GM20000 (cell line): ENCODE measurements at regions not wholly inside any gene's neighbourhood (a gene's known extent, or its start where the extent isn't known, plus 50 kb on each side); places are given as distances from the start of the nearest gene placed in this dataset.

Experiments used
- DNase-seq: peaks from one replicate; pipeline ENCODE4 v3.0.0; 2012; ENCODE audit warnings: low spot score
- CTCF ChIP-seq: IDR thresholded peaks from 2 replicates; pipeline ENCODE4 v1.5.1; 2012; ENCODE audit warnings: mild to moderate bottlenecking, control low read depth; ENCODE audit errors: extremely low read depth, missing control alignments

DNA sequence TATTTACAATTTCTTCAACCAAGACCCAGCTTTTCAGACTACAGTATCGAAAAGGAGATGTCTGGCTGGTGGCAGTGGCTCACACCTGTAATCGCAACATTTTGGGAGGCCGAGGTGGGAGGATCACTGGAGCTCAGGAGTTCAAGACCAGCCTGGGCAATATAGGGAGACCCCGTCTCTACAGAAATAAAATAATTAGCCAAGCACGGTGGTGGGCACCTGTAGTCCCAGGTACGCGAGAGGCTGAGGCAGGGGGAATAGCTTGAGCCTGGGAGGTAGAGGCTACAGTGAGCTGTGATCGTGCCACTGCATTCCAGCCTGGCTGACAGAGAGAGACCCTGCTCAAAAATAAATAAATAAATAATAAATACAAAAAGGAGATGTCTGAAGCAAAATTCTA lies 530.5 kb downstream of the BCL11B start:
- no peak for TF ChIP-seq CTCF

GRCh38 chr14:98742001-98742400 lies 530.0 kb downstream of the BCL11B start:
- no peak for DNase-seq
- TF ChIP-seq CTCF = no peak

More for the DNA sequence above, 530.5 kb downstream of the BCL11B start:
- no peak for DNase-seq

DNA sequence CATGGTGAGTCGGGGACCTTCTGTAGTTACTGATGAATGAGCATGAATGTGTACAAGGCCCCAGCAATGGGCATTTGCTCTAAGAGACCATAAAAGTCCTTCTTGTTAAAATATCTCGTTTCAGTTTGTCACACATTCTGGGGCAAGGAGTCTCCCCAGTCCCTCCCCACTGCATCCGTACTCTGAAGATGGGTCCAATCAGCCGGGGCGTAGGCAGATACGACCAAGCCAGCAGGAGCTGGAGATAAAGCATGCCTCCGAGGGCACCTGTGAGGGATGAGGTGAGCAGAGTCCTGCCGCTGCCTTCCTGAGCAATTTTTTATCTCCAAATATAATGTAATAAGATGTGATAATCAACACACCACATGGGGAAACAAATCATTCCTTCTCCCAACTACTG lies 528.5 kb downstream of the BCL11B start:
- TF ChIP-seq CTCF = no peak
- DNase-seq = no peak

DNA sequence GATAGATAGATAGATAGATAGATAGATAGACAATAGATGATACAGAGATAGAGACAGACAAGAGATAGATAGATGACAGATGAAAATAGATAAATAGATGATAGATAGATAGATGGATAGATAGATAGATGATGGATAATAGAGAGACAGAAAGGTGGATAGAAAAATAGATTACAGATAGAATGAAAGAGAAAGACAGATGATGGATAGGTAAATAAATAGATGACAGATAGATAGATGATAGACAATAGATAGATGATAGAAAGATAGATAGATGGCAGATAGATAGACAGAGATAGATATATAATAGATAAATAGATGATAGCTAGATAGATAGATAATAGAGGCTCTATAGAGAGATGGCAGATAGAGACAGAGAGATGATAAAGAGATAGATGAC lies 523.0 kb downstream of the BCL11B start:
- no peak for TF ChIP-seq CTCF
- DNase-seq = no peak

DNA sequence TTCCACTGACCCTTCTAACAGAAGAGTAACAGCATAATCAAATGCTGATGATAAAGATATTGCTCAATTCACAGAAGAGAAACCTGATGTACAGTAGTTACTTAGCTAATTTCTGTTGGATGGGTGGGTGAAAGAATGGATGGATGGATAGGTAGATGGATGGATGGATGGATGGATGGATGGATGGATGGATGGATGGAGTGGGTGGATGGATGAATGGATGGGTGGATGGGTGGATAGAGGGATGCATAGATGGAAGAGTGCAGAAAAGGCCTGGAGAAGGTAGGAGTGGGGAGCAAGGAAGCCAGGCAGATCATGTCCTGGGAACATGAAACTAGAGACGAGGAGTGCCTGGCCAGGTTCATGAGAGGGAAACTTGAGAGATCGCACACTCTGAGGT lies 520.9 kb downstream of the BCL11B start:
- TF ChIP-seq CTCF = no peak
- no peak for DNase-seq

- no peak for DNase-seq
- no peak for TF ChIP-seq CTCF
Observed at GRCh38 chr14:98752660-98753059, 519.3 kb downstream of the BCL11B start.

DNA sequence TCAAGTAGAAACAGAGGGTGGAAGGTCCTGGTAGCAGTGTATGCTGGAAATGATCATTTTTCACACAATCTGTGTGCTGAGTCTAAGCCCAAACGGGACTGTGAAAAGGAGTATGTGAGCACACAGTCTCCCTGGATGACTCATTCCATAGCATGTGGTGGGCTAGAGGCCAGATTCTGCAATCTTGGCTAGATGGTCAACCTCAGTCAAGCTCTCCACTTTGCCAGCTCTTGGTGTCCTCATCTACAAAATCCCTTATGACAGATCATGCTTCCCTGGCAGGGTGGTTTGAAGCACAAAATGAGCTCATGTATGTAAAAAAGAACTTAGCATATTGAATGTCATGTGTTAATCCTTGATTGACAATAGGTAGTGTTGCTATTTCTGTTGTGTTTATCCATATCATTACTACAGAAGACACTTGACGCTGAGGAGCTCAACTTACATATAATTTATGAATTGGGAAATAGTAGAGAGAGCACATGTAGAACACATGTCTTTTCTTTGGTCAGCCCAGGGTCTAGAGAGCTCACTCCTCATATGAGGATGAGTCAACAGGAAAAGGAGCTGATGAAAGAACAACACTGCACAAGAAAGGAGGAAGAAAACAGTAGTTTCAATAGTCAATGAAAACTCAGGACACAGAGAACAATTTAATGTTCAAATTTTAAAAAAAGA lies 517.5 kb downstream of the BCL11B start:
- no peak for TF ChIP-seq CTCF
- DNase-seq = no peak
